Right atrium auricular region (tissue), 2 donors: ENCODE measurements at regions not wholly inside any gene's neighbourhood (a gene's known extent, or its start where the extent isn't known, plus 50 kb on each side); places are given as distances from the start of the nearest gene placed in this dataset.

ENCODE experiments used
- DNase-seq: peaks from one replicate; pipeline ENCODE4 v3.0.0-alpha.2; 2019; ENCODE audit warnings: low spot score
- H3K27ac ChIP-seq, 2 donors: fragments of 200-600 bp; sonication (generic); 1 replicate in 1 of 2; 2 replicates in 1 of 2; pipeline ENCODE4 v1.5.1; 2016 to 2019
- H3K27me3 ChIP-seq, 2 donors: fragments of 200-600 bp; sonication (generic); one replicate each; pipeline versions ENCODE4 v1.5.1 to v1.6.0; 2017 to 2019
- H3K36me3 ChIP-seq: fragments of 200-600 bp; sonication (generic); one replicate; pipeline ENCODE4 v1.5.1; 2016
- H3K4me1 ChIP-seq, 2 donors: fragments of 200-600 bp; sonication (generic); one replicate each; pipeline versions ENCODE4 v1.5.1 to v1.6.0; 2017 to 2019
- H3K4me3 ChIP-seq, 2 donors: fragments of 200-600 bp; sonication (generic); 1 replicate in 1 of 2; 2 replicates in 1 of 2; pipeline ENCODE4 v1.5.1; 2017 to 2019; ENCODE audit warnings: mild to moderate bottlenecking in 1 of 2, moderate library complexity in 1 of 2
- H3K9me3 ChIP-seq, 2 donors: fragments of 200-600 bp; sonication (generic); one replicate each; pipeline ENCODE4 v1.5.1; 2019
- CTCF ChIP-seq, 2 donors: fragments of 200-600 bp; sonication (generic); IDR thresholded peaks; one replicate each; pipeline ENCODE4 v1.5.1; 2019; ENCODE audit warnings: antibody characterized with exemption in 2 of 2

GRCh38 chr2:133948610-133949290 is 305.1 kb upstream of the MGAT5 start:
- Histone ChIP-seq H3K9me3 (no peaks in the 10 kb centered on the region), H3K27me3 (no peaks in the 10 kb centered on the region), H3K27ac (peak overlapping the region in 1 of 2 donors; percentile 38), H3K4me1 (peaks cover 0 to 5% of the 10 kb centered on the region in 2 donors), H3K4me3 (no peak overlapping the region), H3K36me3 (no peaks in the 10 kb centered on the region)
- no peak for TF ChIP-seq CTCF (IDR thresholded peaks at IDR 0.05)
- DNase-seq: no peak

GRCh38 chr2:133949595-133949994 is 304.3 kb upstream of the MGAT5 start:
- Histone ChIP-seq H3K4me3 (no peak overlapping the region), H3K36me3 (no peaks in the 10 kb centered on the region), H3K27ac (peak overlapping the region in 1 of 2 donors; percentile 33), H3K4me1 (peaks cover 0 to 5% of the 10 kb centered on the region in 2 donors), H3K9me3 (no peaks in the 10 kb centered on the region), H3K27me3 (no peaks in the 10 kb centered on the region)
- no peak for DNase-seq
- no peak for TF ChIP-seq CTCF (IDR thresholded peaks at IDR 0.05)

GRCh38 chr2:133951209-133951608 is 302.7 kb upstream of the MGAT5 start:
- Histone ChIP-seq H3K9me3 (no peaks in the 10 kb centered on the region), H3K4me1 (peaks cover 0 to 10% of the 10 kb centered on the region in 2 donors), H3K27ac (no peak overlapping the region), H3K36me3 (no peaks in the 10 kb centered on the region), H3K4me3 (no peak overlapping the region), H3K27me3 (no peaks in the 10 kb centered on the region)
- DNase-seq: no peak
- TF ChIP-seq CTCF (IDR thresholded peaks at IDR 0.05): no peak

GRCh38 chr2:133952420-133952819 is 301.5 kb upstream of the MGAT5 start:
- H3K27ac ChIP-seq: peak overlapping the region in 1 of 2 donors; percentile 59
- no peaks in the 10 kb centered on the region for H3K9me3 ChIP-seq
- H3K36me3 ChIP-seq: no peaks in the 10 kb centered on the region
- peaks cover 0 to 10% of the 10 kb centered on the region in 2 donors for H3K4me1 ChIP-seq
- no peaks in the 10 kb centered on the region for H3K27me3 ChIP-seq
- H3K4me3 ChIP-seq: no peak overlapping the region
- no peak for DNase-seq
- no peak for TF ChIP-seq CTCF (IDR thresholded peaks at IDR 0.05)

DNA sequence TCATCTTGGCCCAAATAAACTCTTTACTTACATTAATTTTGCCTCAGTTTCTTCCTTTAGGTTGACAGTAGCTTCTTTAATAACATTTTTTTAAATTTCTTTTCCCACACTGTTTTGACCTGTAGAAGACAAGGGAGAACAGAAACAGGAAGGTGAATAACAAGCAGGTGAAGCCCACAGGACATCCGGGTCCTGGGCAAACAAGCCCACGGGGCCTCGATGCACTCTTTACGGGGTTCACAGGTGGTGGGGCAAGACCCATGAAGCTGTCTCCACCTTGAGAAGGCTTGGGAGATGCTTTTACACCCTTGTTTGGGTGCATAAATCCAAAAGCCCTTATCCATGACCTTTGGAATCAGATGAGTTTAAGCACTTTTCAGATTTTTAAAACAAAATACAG is 301.0 kb upstream of the MGAT5 start:
- no peak for DNase-seq
- Histone ChIP-seq H3K9me3 (no peaks in the 10 kb centered on the region), H3K4me3 (no peak overlapping the region), H3K4me1 (peaks cover 0 to 10% of the 10 kb centered on the region in 2 donors), H3K27me3 (no peaks in the 10 kb centered on the region), H3K36me3 (no peaks in the 10 kb centered on the region), H3K27ac (peak overlapping the region in 1 of 2 donors; percentile 59)
- TF ChIP-seq CTCF (IDR thresholded peaks at IDR 0.05): no peak

- TF ChIP-seq CTCF (IDR thresholded peaks at IDR 0.05): no peak
- Histone ChIP-seq H3K36me3 (no peaks in the 10 kb centered on the region), H3K4me1 (peaks cover 0 to 10% of the 10 kb centered on the region in 2 donors), H3K4me3 (no peak overlapping the region), H3K9me3 (no peaks in the 10 kb centered on the region), H3K27me3 (no peaks in the 10 kb centered on the region), H3K27ac (no peak overlapping the region)
- no peak for DNase-seq
Observed at GRCh38 chr2:133953524-133953923, 300.3 kb upstream of the MGAT5 start.
